Motor neuron (in vitro differentiated cells): ENCODE measurements at regions not wholly inside any gene's neighbourhood (a gene's known extent, or its start where the extent isn't known, plus 50 kb on each side); places are given as distances from the start of the nearest gene placed in this dataset.

Experiments used
- ATAC-seq, 8 experiments: fragments of 200-7000 bp; cut with Tn5 transposase; replicated peaks in 6 of 8; 2 replicates each; pipeline ENCODE4 v1.8.0; 2021; ENCODE audit warnings: mild to moderate bottlenecking in 8 of 8, moderate library complexity in 8 of 8
- H3K27ac ChIP-seq, 2 donors: fragments of 250-450 bp; sonication (Bioruptor Pico); 2 replicates each; pipeline ENCODE4 v1.9.0; 2021; ENCODE audit warnings: antibody characterized with exemption in 2 of 2, mild to moderate bottlenecking in 2 of 2, moderate library complexity in 1 of 2
- H3K4me1 ChIP-seq, 2 donors: fragments of 250-450 bp; sonication (Bioruptor Pico); replicated peaks in 1 of 2; 2 replicates each; pipeline ENCODE4 v1.6.1; 2021; ENCODE audit warnings: antibody characterized with exemption in 2 of 2, mild to moderate bottlenecking in 2 of 2, moderate library complexity in 1 of 2
- H3K4me3 ChIP-seq, 5 donors: fragments of 250-450 bp; sonication (Bioruptor Pico); 2 replicates each; pipeline ENCODE4 v1.9.0; 2021; ENCODE audit warnings: antibody characterized with exemption in 5 of 5, mild to moderate bottlenecking in 5 of 5, moderate library complexity in 4 of 5
- WGBS, 10 experiments: fragments of 450-650 bp; shearing (Covaris generic); methylation state at CpG; one replicate each; pipeline ENCODE4 v1.0.0; 2022; 5-methylcytosine and 5-hydroxymethylcytosine counted together
- in situ Hi-C, 9 experiments: fragments of 400-800 bp; cut with MboI; loops; one replicate each; pipeline ENCODE4 v1.15.0; 2021; ENCODE audit warnings: low sequenced_read_pairs in 9 of 9, low pct_unique_long_range_greater_than_20kb in 2 of 9; ENCODE audit not compliant: unreplicated experiment in 9 of 9

DNA sequence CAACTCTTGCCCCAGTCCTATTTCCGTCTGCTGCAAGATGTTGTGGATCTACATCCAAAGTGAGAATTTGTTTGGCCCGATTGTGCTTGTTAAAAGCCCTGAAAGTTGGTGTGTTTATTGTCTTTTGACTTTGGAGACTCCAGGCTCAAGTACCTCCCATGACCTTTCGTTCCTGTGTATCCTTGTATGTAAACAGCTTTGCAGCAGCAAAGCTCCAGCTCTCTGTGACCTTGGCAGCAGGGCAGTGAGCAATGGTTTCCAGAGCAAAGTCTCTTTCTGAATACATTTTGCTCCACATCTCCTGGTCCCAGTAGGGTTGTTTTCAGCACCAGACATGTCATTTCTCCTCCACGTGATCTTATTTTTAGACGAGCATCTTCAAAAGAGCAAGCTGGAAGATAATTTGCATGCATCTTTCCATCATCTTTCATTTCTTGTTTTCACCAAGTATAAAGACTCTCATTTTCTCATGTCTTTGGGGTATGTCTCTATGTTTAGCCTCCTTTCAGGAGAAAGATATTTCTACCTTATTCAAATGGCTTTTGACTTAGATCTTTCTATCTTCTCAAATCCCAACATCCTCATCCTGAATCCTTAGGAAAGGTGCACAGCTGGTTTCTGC lies 68.1 kb upstream of the ERCC6L2 start:
- Histone ChIP-seq H3K27ac (no peak overlapping the region), H3K4me1 (no peaks in the 10 kb centered on the region), H3K4me3 (no peak overlapping the region)
- in situ Hi-C loops: no loop called here
- WGBS, 10 experiments: 23 to 100% (median 80%) methylated on average over 1 to 5 of the region's 5 CpGs
- ATAC-seq: no peak

DNA sequence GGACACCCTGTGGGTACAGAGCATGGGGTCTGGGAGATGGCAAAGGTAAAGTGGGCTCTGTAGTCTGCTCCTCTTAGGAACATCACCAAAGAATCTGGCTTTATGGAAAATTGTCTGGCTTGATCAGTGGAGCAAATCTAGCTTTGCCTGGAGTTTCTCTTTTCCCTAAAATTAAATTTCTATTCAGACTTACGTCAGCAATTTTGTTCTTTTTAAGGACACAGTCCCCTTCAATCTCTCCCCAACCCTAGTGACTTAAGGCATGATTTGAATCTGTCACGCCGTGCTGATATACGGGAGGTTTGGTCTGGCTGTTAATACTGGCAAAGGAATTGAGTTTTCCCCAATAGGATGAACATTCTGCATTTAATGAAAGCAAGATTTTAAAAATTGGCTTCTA lies 72.3 kb upstream of the ERCC6L2 start:
- ATAC-seq: no peak
- in situ Hi-C loops: no loop called here
- WGBS, 10 experiments: 13 to 100% (median 83%) methylated on average over 1 to 4 of the region's 4 CpGs; no CpG with 5 or more reads in 1 of the 10 experiments
- no peak overlapping the region for H3K27ac ChIP-seq
- no peaks in the 10 kb centered on the region for H3K4me1 ChIP-seq
- no peak overlapping the region for H3K4me3 ChIP-seq

DNA sequence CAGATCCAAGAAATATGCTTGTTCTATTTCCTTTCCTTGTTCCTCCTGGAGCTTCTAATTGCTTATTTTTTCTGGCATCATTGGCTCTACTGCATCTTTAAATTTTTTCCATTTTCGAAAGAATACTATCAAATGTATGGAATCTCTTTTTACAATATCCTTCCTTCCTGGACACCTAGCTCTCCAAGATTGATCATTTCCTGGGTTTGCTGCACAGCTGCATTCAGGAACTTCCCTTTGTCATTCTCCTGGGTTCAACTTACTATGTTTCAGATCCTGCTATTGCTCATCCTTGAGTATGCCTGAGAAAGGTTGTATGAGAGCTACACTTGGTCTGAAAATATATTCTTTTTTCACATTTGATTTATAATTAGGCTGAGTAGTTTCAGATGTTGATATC lies 73.7 kb upstream of the ERCC6L2 start:
- ATAC-seq: no peak
- H3K4me1 ChIP-seq: no peaks in the 10 kb centered on the region
- no peak overlapping the region for H3K4me3 ChIP-seq
- in situ Hi-C loops: no loop called here
- H3K27ac ChIP-seq: no peak overlapping the region
- 9 to 100% (median 100%) methylated on average over 1 of the region's 1 CpG; no CpG with 5 or more reads in 1 of the 10 experiments for WGBS, 10 experiments

- H3K4me1 ChIP-seq: no peaks in the 10 kb centered on the region
- WGBS, 10 experiments: 46 to 100% (median 84%) methylated on average over 1 to 6 of the region's 6 CpGs; no CpG with 5 or more reads in 4 of the 10 experiments
- ATAC-seq: peak in 1 of 8 experiments; percentile 41
- H3K4me3 ChIP-seq: no peak overlapping the region
- in situ Hi-C loops: no loop called here
- H3K27ac ChIP-seq: no peak overlapping the region
These were observed 79.5 kb upstream of the ERCC6L2 start for GRCh38 chr9:95796029-95796428.

DNA sequence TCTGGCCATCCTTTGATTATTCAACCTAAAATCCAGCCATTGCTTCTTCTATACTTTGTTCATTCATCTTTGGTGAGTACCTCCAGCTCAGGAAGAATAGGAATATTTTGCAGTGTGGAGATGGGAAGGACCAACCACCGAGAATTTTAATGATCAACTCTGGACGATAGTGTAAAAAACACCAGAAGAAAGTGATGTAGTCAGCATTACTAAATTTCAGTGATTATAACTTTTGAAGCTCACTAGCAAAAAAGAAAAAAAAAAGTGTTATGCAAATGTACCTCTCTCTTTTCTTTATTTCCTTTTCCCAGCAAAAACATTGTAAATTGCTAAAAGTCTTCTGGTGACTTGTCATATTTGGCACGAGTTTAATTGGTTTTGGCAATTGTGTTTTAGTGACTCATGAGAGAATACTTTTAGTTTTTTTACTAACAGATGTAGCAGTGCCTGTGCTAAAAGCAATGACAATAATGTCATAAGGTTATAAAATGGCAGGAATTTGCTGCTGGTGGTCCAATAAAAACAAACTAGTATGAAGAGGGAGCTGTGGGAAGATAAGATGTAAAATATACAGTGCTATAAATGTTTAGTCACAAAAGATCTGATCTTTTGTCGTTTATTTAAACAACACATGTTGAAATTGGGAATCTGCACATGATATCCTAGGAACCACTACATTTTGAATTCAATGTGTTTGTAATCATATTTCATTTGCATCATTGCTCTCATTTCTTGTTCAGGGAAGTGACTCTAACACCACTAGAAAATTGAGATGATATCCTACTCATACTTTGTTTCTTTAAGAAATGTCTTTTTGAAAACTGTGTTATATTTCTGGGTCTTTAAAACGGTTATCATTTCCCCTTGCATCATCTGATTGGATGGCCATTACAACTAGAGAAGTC lies 81.3 kb upstream of the ERCC6L2 start:
- in situ Hi-C loops: no loop called here
- WGBS, 10 experiments: 7 to 90% (median 83%) methylated on average over 1 to 5 of the region's 5 CpGs
- H3K27ac ChIP-seq: no peak overlapping the region
- no peaks in the 10 kb centered on the region for H3K4me1 ChIP-seq
- ATAC-seq: peak in 2 of 8 experiments; percentile 72 to 80
- H3K4me3 ChIP-seq: no peak overlapping the region

DNA sequence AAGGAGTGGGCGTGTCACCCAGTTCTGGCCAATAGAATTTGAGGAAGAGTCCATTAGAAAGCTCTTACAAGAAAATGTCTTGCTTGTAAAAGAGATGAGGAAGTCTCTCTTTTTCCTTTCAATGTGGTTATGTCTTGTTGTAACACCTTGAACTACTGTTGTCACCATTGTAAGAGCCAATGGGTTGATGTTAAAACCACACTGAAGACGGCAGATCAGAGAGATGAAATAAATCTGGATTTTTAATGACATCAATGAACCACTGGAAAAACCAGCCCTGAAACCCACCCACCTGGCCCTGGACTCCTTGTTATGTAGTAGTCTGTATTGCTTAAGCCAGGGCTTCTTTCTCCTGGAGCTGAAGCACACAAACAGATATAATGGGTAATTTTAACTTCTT lies 83.8 kb upstream of the ERCC6L2 start:
- Histone ChIP-seq H3K4me1 (peaks cover 4 to 5% of the 10 kb centered on the region in 2 donors), H3K27ac (no peak overlapping the region), H3K4me3 (no peak overlapping the region)
- no peak for ATAC-seq
- 20 to 100% (median 88%) methylated on average over 1 to 2 of the region's 2 CpGs for WGBS, 10 experiments
- in situ Hi-C loops: no loop called here

DNA sequence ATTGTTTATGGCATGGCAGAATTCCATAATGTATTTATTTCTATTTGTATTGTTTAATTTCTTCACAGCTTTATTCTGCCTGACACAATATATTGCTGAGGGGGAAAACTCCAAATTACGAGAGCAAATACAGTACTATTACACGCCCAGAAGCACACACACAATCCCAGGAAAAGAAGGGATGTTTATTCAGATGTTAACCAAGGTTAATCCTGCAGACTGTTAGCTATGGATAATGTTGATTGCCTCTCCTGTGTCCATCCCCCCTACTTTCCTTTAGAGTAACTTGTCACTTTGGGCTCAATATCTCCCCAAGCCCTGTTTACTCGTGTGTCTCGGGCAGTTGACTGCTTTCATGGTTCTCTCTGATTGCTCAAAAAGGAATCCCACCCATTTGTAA lies 84.2 kb upstream of the ERCC6L2 start:
- in situ Hi-C loops: no loop called here
- H3K4me1 ChIP-seq: peaks cover 4 to 5% of the 10 kb centered on the region in 2 donors
- ATAC-seq: peak in 1 of 8 experiments; percentile 58
- no peak overlapping the region for H3K27ac ChIP-seq
- WGBS, 10 experiments: 27 to 96% (median 80%) methylated on average over 1 to 4 of the region's 4 CpGs; no CpG with 5 or more reads in 2 of the 10 experiments
- H3K4me3 ChIP-seq: no peak overlapping the region

GRCh38 chr9:95788521-95788991 lies 86.9 kb upstream of the ERCC6L2 start:
- H3K27ac ChIP-seq: no peak overlapping the region
- 0 to 83% (median 52%) methylated on average over 2 to 4 of the region's 6 CpGs for WGBS, 10 experiments
- in situ Hi-C loops: no loop called here
- H3K4me3 ChIP-seq: no peak overlapping the region
- ATAC-seq: no peak
- H3K4me1 ChIP-seq: peaks cover 4 to 5% of the 10 kb centered on the region in 2 donors

DNA sequence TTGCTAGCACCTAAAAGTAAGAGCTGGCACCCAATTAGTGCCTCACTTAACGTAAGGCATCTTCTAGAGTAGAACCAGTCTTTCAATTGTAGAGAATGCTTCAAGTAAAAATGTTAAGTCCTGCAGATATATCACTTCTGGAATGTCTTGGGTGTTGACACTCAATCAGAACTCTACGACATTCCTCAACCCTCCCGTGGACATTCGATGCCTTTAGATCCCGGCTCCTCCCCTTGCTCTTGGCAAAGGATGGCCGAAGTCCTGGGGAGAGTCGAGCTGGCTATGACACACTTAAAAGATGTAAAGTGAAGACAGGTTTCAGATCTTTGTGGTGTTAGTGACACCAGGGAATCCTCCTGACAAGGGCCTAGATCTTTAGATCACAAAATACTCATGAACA lies 87.5 kb upstream of the ERCC6L2 start:
- H3K27ac ChIP-seq: no peak overlapping the region

GRCh38 chr9:95785209-95785608 lies 90.3 kb upstream of the ERCC6L2 start:
- peak in 1 of 8 experiments; percentile 27 for ATAC-seq
- Histone ChIP-seq H3K4me3 (no peak overlapping the region), H3K27ac (no peak overlapping the region), H3K4me1 (peaks cover 4 to 5% of the 10 kb centered on the region in 2 donors)
- 80 to 100% (median 95%) methylated on average over 1 to 3 of the region's 3 CpGs; no CpG with 5 or more reads in 3 of the 10 experiments for WGBS, 10 experiments
- in situ Hi-C loops: no loop called here

More for the DNA sequence above, 87.5 kb upstream of the ERCC6L2 start:
- peak in 3 of 8 experiments; percentile 23 to 79 (median 39) for ATAC-seq
- WGBS, 10 experiments: 6 to 86% (median 71%) methylated on average over 2 to 7 of the region's 7 CpGs; no CpG with 5 or more reads in 3 of the 10 experiments
- Histone ChIP-seq H3K4me3 (no peak overlapping the region), H3K4me1 (peaks cover 4 to 5% of the 10 kb centered on the region in 2 donors)
- in situ Hi-C loops: no loop called here

- ATAC-seq: no peak
- H3K4me1 ChIP-seq: peaks cover 5 to 6% of the 10 kb centered on the region in 2 donors
- H3K4me3 ChIP-seq: no peak overlapping the region
- WGBS, 10 experiments: 93 to 100% (median 97%) methylated on average over 2 to 5 of the region's 31 CpGs; no CpG with 5 or more reads in 6 of the 10 experiments
- no peak overlapping the region for H3K27ac ChIP-seq
- in situ Hi-C loops: no loop called here
These were observed 91.2 kb upstream of the ERCC6L2 start for GRCh38 chr9:95784318-95784717.

GRCh38 chr9:95783426-95783975 lies 92.0 kb upstream of the ERCC6L2 start:
- in situ Hi-C loops: no loop called here
- Histone ChIP-seq H3K27ac (no peak overlapping the region), H3K4me1 (peaks cover 10 to 11% of the 10 kb centered on the region in 2 donors), H3K4me3 (no peak overlapping the region)
- peak in 5 of 8 experiments; percentile 68 to 94 (median 74) for ATAC-seq
- WGBS, 10 experiments: 80 to 100% (median 97%) methylated on average over 2 to 6 of the region's 17 CpGs; no CpG with 5 or more reads in 6 of the 10 experiments

GRCh38 chr9:95780751-95781150 lies 94.7 kb upstream of the ERCC6L2 start:
- ATAC-seq: no peak
- WGBS, 10 experiments: 72 to 91% (median 79%) methylated on average over 4 to 6 of the region's 6 CpGs; no CpG with 5 or more reads in 1 of the 10 experiments
- H3K4me3 ChIP-seq: no peak overlapping the region
- H3K27ac ChIP-seq: no peak overlapping the region
- H3K4me1 ChIP-seq: peaks cover 21 to 25% of the 10 kb centered on the region in 2 donors
- in situ Hi-C loops: no loop called here
